AML-193 (cell line): ENCODE measurements at regions not wholly inside any gene's neighbourhood (a gene's known extent, or its start where the extent isn't known, plus 50 kb on each side); places are given as distances from the start of the nearest gene placed in this dataset.
"Not testable (repeated sequence)": the region's sequence is repeated elsewhere in the genome, so short reads cannot be mapped to it uniquely, and the experiment has no call there.

ENCODE experiments used
- DNase-seq, 2 experiments: peaks; one replicate each; lab custom pipeline; 2025; lab: John Stamatoyannopoulos, UW

- no peak for DNase-seq
These were observed 860.5 kb downstream of the NCAM2 start for GRCh38 chr21:21858502-21859334.

- DNase-seq: no peak
These were observed 862.7 kb downstream of the NCAM2 start for GRCh38 chr21:21860888-21861287.

- no peak for DNase-seq
These were observed 866.2 kb downstream of the NCAM2 start for GRCh38 chr21:21864321-21864840.

- DNase-seq: no peak
These were observed 899.2 kb downstream of the NCAM2 start for GRCh38 chr21:21897275-21897883.

GRCh38 chr21:21898801-21899200, 900.6 kb downstream of the NCAM2 start:
- no peak for DNase-seq

GRCh38 chr21:21902416-21902815, 904.2 kb downstream of the NCAM2 start:
- DNase-seq: not testable (repeated sequence)

GRCh38 chr21:21907271-21907670, 909.1 kb downstream of the NCAM2 start:
- DNase-seq: no peak

GRCh38 chr21:21915816-21916215, 917.6 kb downstream of the NCAM2 start:
- no peak for DNase-seq

GRCh38 chr21:21921410-21922232, 923.4 kb downstream of the NCAM2 start:
- peak in 1 of 2 experiments; percentile 1 for DNase-seq

GRCh38 chr21:21929226-21929625, 931.0 kb downstream of the NCAM2 start:
- no peak for DNase-seq

GRCh38 chr21:21929789-21930188, 931.6 kb downstream of the NCAM2 start:
- no peak for DNase-seq

- DNase-seq: no peak
These were observed 954.4 kb downstream of the NCAM2 start for GRCh38 chr21:21952566-21952965.

GRCh38 chr21:21955204-21955603, 957.0 kb downstream of the NCAM2 start:
- no peak for DNase-seq

GRCh38 chr21:21957490-21957889, 959.3 kb downstream of the NCAM2 start:
- DNase-seq: no peak

GRCh38 chr21:21963911-21964310, 965.7 kb downstream of the NCAM2 start:
- no peak for DNase-seq

GRCh38 chr21:21968810-21969209, 970.6 kb downstream of the NCAM2 start:
- no peak for DNase-seq

GRCh38 chr21:21969211-21969610, 971.0 kb downstream of the NCAM2 start:
- DNase-seq: no peak

- DNase-seq: no peak
These were observed 973.2 kb downstream of the NCAM2 start for GRCh38 chr21:21971384-21971783.

GRCh38 chr21:21973806-21974205, 975.6 kb downstream of the NCAM2 start:
- DNase-seq: no peak

GRCh38 chr21:21996891-21997290, 998.7 kb downstream of the NCAM2 start:
- no peak for DNase-seq

- DNase-seq: no peak
These were observed 999.5 kb downstream of the NCAM2 start for GRCh38 chr21:21997390-21998333.
